PC-9 (cell line): ENCODE measurements at regions not wholly inside any gene's neighbourhood (a gene's known extent, or its start where the extent isn't known, plus 50 kb on each side); places are given as distances from the start of the nearest gene placed in this dataset.

Experiments used
- BruUV-seq: library from RNA; stranded (reverse); fragments of 400-500 nt; replicated peaks from 2 replicates; lab custom pipeline; 2021; lab: Mats Ljungman, UMichigan
- CTCF ChIA-PET: fragments of 300-600 bp; sonication (Branson Sonifier 250); formaldehyde crosslinking; loops from one replicate; lab custom pipeline; 2022; ENCODE audit warnings: antibody characterized with exemption; lab: Charles Lee
- POLR2A ChIA-PET: fragments of 300-600 bp; sonication (Branson Sonifier 250); formaldehyde crosslinking; loops from one replicate; lab custom pipeline; 2022; ENCODE audit warnings: antibody characterized with exemption; ENCODE audit not compliant: unreplicated experiment; lab: Charles Lee
- DNase-seq, 2 experiments: peaks; one replicate each; pipeline versions ENCODE4 v3.0.0 to v3.0.0-alpha.2; 2015 to 2022; ENCODE audit warnings: mixed read lengths in 1 of 2
- H2AFZ ChIP-seq: fragments of 200-600 bp; sonication (generic); 2 replicates; pipeline ENCODE4 v1.8.1; 2017; ENCODE audit warnings: antibody characterized with exemption
- H3F3A ChIP-seq: fragments of 200-600 bp; sonication (generic); 2 replicates; pipeline ENCODE4 v1.8.1; 2017; ENCODE audit warnings: antibody characterized with exemption, mild to moderate bottlenecking, low read depth; ENCODE audit not compliant: insufficient read depth
- H3K27ac ChIP-seq: fragments of 200-600 bp; sonication (generic); 2 replicates; pipeline ENCODE4 v1.6.1; 2016; ENCODE audit warnings: mixed run types
- H3K27me3 ChIP-seq: fragments of 200-600 bp; sonication (generic); 2 replicates; pipeline ENCODE4 v1.6.1; 2016; ENCODE audit warnings: low read depth, mixed run types; ENCODE audit not compliant: insufficient read depth
- H3K36me3 ChIP-seq: fragments of 200-600 bp; sonication (generic); 2 replicates; pipeline ENCODE4 v1.6.1; 2016; ENCODE audit warnings: low read depth, mixed run types
- H3K4me1 ChIP-seq: fragments of 200-600 bp; sonication (generic); replicated peaks from 2 replicates; pipeline ENCODE4 v1.6.1; 2016; ENCODE audit warnings: mixed run types; ENCODE audit not compliant: insufficient read depth
- H3K4me2 ChIP-seq: fragments of 200-600 bp; sonication (generic); 2 replicates; pipeline ENCODE4 v1.6.1; 2017; ENCODE audit warnings: mixed run types
- H3K4me3 ChIP-seq: fragments of 200-600 bp; sonication (generic); 2 replicates; pipeline ENCODE4 v1.6.1; 2016; ENCODE audit warnings: mixed run types
- H3K79me2 ChIP-seq: fragments of 200-600 bp; sonication (generic); 2 replicates; pipeline ENCODE4 v1.6.1; 2017; ENCODE audit warnings: low read depth, mixed run types
- H3K9me2 ChIP-seq: fragments of 200-600 bp; sonication (generic); 2 replicates; pipeline ENCODE4 v1.8.1; 2017; ENCODE audit warnings: mild to moderate bottlenecking; ENCODE audit not compliant: insufficient read depth
- H3K9me3 ChIP-seq: fragments of 200-600 bp; sonication (generic); 2 replicates; pipeline ENCODE4 v1.8.1; 2016; ENCODE audit warnings: low read depth; ENCODE audit not compliant: insufficient read depth
- H4K20me1 ChIP-seq: fragments of 200-600 bp; sonication (generic); 2 replicates; pipeline ENCODE4 v1.8.1; 2017; ENCODE audit not compliant: insufficient read depth
- EZH2 ChIP-seq: fragments of 200-600 bp; sonication (generic); IDR thresholded peaks from 2 replicates; pipeline ENCODE4 v1.8.0; 2017; ENCODE audit warnings: antibody characterized with exemption, low read depth
- intact Hi-C: fragments of 100-400 bp; cut with micrococcal nuclease; formaldehyde crosslinking; loops from one replicate; pipeline ENCODE4 v1.10.0; 2022; ENCODE audit not compliant: unreplicated experiment
- TF ChIP-seq, protein P1 (sequence below): fragments of 200-600 bp; sonication (generic); conservative IDR thresholded peaks from 2 replicates; pipeline ENCODE4 v1.6.1; 2017; ENCODE audit warnings: mixed run types, antibody characterized with exemption, mild to moderate bottlenecking, moderate library complexity

DNA sequence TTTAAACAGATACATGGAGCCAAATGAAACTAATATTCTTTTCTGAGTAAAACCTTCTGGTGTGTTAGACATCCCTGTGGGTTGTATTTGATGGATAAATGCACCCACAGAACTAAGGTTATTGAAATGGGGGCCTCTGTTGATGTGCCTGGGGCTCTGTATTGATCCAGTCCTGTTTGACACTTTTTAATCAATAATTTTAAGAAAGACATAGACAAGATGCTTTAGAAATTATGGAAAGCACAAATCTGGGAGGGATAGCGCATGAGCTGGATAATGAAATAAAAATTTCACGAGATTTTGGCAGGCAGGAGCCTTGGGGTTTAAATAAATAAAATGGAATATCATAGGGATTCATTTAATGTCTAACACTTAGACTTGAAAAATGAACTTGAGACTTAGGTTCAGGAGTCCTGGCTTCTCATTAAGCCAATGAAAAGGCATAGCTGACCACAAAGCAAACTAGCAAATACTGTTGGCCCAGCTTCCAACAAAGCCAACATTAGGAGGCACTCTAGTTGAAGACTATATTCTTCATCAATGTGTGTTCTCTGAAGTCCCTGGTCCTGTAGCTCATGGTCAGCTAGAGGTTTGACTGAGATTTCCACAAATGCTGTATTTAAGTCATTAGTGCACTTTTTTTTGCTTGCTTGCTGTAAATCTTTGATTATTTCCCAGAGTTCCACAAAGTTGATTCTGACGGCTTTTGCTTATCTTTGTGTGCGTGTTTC lies 64.2 kb upstream of the SH3RF3 start:
- Histone ChIP-seq H3K4me3 (no peak overlapping the region), H2AFZ (no peak overlapping the region), H3K27ac (no peak overlapping the region), H4K20me1 (no peaks in the 10 kb centered on the region), H3K79me2 (no peaks in the 10 kb centered on the region), H3K9me2 (no peaks in the 10 kb centered on the region), H3F3A (no peaks in the 10 kb centered on the region), H3K36me3 (no peaks in the 10 kb centered on the region), H3K4me1 (no peaks in the 10 kb centered on the region), H3K9me3 (no peaks in the 10 kb centered on the region), H3K27me3 (0 out of 2 replicates have a peak, but pooled peaks cover 8% of the 10 kb centered on the region), H3K4me2 (no peak overlapping the region)
- DNase-seq: no peak
- no TSS peak for BruUV-seq
- ChIA-PET POLR2A (no interaction called here), CTCF (no interaction called here)
- no peak for TF ChIP-seq EZH2
- TF ChIP-seq, protein P1, sequence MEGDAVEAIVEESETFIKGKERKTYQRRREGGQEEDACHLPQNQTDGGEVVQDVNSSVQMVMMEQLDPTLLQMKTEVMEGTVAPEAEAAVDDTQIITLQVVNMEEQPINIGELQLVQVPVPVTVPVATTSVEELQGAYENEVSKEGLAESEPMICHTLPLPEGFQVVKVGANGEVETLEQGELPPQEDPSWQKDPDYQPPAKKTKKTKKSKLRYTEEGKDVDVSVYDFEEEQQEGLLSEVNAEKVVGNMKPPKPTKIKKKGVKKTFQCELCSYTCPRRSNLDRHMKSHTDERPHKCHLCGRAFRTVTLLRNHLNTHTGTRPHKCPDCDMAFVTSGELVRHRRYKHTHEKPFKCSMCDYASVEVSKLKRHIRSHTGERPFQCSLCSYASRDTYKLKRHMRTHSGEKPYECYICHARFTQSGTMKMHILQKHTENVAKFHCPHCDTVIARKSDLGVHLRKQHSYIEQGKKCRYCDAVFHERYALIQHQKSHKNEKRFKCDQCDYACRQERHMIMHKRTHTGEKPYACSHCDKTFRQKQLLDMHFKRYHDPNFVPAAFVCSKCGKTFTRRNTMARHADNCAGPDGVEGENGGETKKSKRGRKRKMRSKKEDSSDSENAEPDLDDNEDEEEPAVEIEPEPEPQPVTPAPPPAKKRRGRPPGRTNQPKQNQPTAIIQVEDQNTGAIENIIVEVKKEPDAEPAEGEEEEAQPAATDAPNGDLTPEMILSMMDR: no peak
- intact Hi-C loops: no loop called here

DNA sequence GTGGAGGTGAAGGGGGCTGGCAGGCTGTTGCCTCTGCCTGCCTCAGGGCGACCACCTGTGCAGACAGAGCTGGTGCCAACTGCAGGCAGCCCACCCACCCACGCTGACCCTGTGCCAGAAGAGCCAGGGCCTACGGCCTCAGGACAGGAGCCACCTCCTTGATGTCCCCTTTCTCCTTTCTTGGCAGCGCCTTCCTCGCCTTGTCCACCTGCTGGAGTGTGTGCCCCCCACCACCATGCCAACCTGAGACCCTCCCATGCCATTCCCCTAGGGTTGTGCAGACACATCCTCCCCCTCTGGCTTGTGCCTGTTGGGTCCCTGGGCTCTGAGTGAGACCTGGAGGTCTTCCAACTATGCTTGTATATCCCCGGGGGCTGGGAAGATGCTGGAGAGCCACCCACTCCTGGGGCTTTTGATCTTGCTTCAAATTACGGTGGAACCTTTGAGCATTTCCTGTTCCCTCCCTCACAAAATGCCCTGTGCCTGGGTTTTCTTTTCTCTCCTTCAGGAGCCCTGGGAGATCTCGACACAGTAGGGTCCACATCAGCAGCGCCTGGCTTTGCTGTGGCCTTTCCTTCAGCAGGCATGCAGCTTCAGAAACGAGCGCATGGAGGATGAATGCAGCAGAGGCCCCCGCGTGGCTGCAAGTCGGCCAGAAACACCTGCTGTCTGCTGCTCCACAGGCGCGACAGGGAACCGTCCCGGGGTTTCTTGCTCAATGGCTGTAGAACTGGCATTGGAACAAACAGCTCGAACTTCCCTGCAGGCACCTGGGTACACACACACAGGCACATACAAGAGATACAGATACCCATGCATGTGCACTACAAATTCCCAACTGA lies 65.9 kb upstream of the SH3RF3 start:
- intact Hi-C loops: no loop called here
- Histone ChIP-seq H4K20me1 (no peaks in the 10 kb centered on the region), H3K4me2 (no peak overlapping the region), H3K4me3 (no peak overlapping the region), H3K36me3 (no peaks in the 10 kb centered on the region), H3F3A (no peaks in the 10 kb centered on the region), H3K9me2 (no peaks in the 10 kb centered on the region), H3K9me3 (no peaks in the 10 kb centered on the region), H3K4me1 (no peaks in the 10 kb centered on the region), H2AFZ (no peak overlapping the region), H3K27me3 (0 out of 2 replicates have a peak, but pooled peaks cover 8% of the 10 kb centered on the region), H3K27ac (no peak overlapping the region), H3K79me2 (no peaks in the 10 kb centered on the region)
- no TSS peak for BruUV-seq
- no peak for DNase-seq
- CTCF ChIA-PET: no interaction called here
- no peak for TF ChIP-seq EZH2
- TF ChIP-seq, protein P1: no peak
- POLR2A ChIA-PET: no interaction called here

GRCh38 chr2:109062145-109062858 lies 66.7 kb upstream of the SH3RF3 start:
- DNase-seq: no peak
- Histone ChIP-seq H3K4me2 (no peak overlapping the region), H3K4me3 (no peak overlapping the region), H4K20me1 (no peaks in the 10 kb centered on the region), H3K4me1 (no peaks in the 10 kb centered on the region), H3K9me3 (no peaks in the 10 kb centered on the region), H3K9me2 (no peaks in the 10 kb centered on the region), H3K36me3 (no peaks in the 10 kb centered on the region), H3K27me3 (0 out of 2 replicates have a peak, but pooled peaks cover 8% of the 10 kb centered on the region), H3K79me2 (no peaks in the 10 kb centered on the region), H2AFZ (no peak overlapping the region), H3F3A (no peaks in the 10 kb centered on the region), H3K27ac (no peak overlapping the region)
- ChIA-PET CTCF (no interaction called here), POLR2A (no interaction called here)
- no TSS peak for BruUV-seq
- TF ChIP-seq EZH2: no peak
- TF ChIP-seq, protein P1: no peak
- intact Hi-C loops: no loop called here
